OCI-LY7 (cell line): ENCODE measurements at regions not wholly inside any gene's neighbourhood (a gene's known extent, or its start where the extent isn't known, plus 50 kb on each side); places are given as distances from the start of the nearest gene placed in this dataset.
"Not testable (repeated sequence)": the region's sequence is repeated elsewhere in the genome, so short reads cannot be mapped to it uniquely, and the experiment has no call there.

Experiments used
- BruUV-seq: library from RNA; stranded (reverse); fragments of 400-500 nt; replicated peaks from 2 replicates; lab custom pipeline; 2021; lab: Mats Ljungman, UMichigan
- CTCF ChIA-PET: fragments of 300-600 bp; sonication (Branson Sonifier 250); formaldehyde crosslinking; loops from one replicate; lab custom pipeline; 2022; ENCODE audit warnings: antibody characterized with exemption; ENCODE audit not compliant: unreplicated experiment; lab: Charles Lee
- POLR2A ChIA-PET: fragments of 300-600 bp; sonication (Branson Sonifier 250); formaldehyde crosslinking; loops from one replicate; lab custom pipeline; 2022; ENCODE audit warnings: antibody characterized with exemption; lab: Charles Lee
- DNase-seq: peaks from one replicate; pipeline ENCODE4 v3.0.0-alpha.2; 2015; ENCODE audit warnings: low spot score
- H2AFZ ChIP-seq: fragments of 200-600 bp; sonication (generic), shearing (Covaris generic); 2 replicates; pipeline ENCODE4 v1.6.1; 2014; ENCODE audit warnings: mild to moderate bottlenecking, antibody characterized with exemption, low read length, moderate library complexity
- H3K27ac ChIP-seq: fragments of 200-600 bp; sonication (generic); 2 replicates; pipeline ENCODE4 v1.5.1; 2014; ENCODE audit warnings: mixed run types, low read depth, mild to moderate bottlenecking, moderate library complexity, low read length, inconsistent platforms; ENCODE audit not compliant: poor library complexity, severe bottlenecking
- H3K36me3 ChIP-seq: fragments of 200-600 bp; sonication (generic); 2 replicates; pipeline ENCODE4 v1.6.1; 2014; ENCODE audit warnings: mild to moderate bottlenecking, antibody characterized with exemption, low read length, moderate library complexity, mixed read lengths; ENCODE audit not compliant: insufficient read depth
- H3K4me1 ChIP-seq: fragments of 200-600 bp; sonication (generic); 2 replicates; pipeline ENCODE4 v1.5.1; 2014; ENCODE audit warnings: mild to moderate bottlenecking, low read length; ENCODE audit not compliant: insufficient read depth, poor library complexity, severe bottlenecking
- H3K4me2 ChIP-seq: fragments of 200-600 bp; sonication (generic); 2 replicates; pipeline ENCODE4 v1.6.1; 2014; ENCODE audit warnings: mild to moderate bottlenecking, low read length
- H3K4me3 ChIP-seq: fragments of 200-600 bp; sonication (generic); 2 replicates; pipeline ENCODE4 v1.5.1; 2014; ENCODE audit warnings: mild to moderate bottlenecking, low read depth, low read length; ENCODE audit not compliant: poor library complexity, severe bottlenecking
- H3K79me2 ChIP-seq: fragments of 200-600 bp; sonication (generic); 2 replicates; pipeline ENCODE4 v1.6.1; 2016; ENCODE audit warnings: low read depth, mild to moderate bottlenecking, low read length, moderate library complexity, mixed read lengths; ENCODE audit not compliant: insufficient read depth
- H3K9me2 ChIP-seq: fragments of 200-600 bp; sonication (generic); 2 replicates; pipeline ENCODE4 v1.6.1; 2016; ENCODE audit warnings: mild to moderate bottlenecking, low read length, mixed read lengths; ENCODE audit not compliant: insufficient read depth
- H3K9me3 ChIP-seq: fragments of 200-600 bp; sonication (generic); 2 replicates; pipeline ENCODE4 v1.6.1; 2014; ENCODE audit warnings: mild to moderate bottlenecking, mixed run types, low read length, mixed read lengths
- H4K20me1 ChIP-seq: fragments of 200-600 bp; sonication (generic); 2 replicates; pipeline ENCODE4 v1.6.1; 2014; ENCODE audit warnings: mild to moderate bottlenecking, antibody characterized with exemption, low read length, moderate library complexity, mixed read lengths; ENCODE audit not compliant: insufficient read depth
- CTCF ChIP-seq: fragments of 200-600 bp; sonication (generic); conservative IDR thresholded peaks from 2 replicates; pipeline ENCODE4 v1.5.1; 2014; ENCODE audit warnings: mild to moderate bottlenecking, antibody characterized with exemption, low read length, moderate library complexity, mixed read lengths
- EZH2phosphoT487 ChIP-seq: fragments of 200-600 bp; sonication (generic); IDR thresholded peaks from 2 replicates; pipeline ENCODE4 v1.6.1; 2018; ENCODE audit warnings: low read depth, borderline replicate concordance, mild to moderate bottlenecking, mixed run types, antibody characterized with exemption, low read length, moderate library complexity, mixed read lengths
- intact Hi-C: fragments of 100-400 bp; cut with micrococcal nuclease; formaldehyde crosslinking; loops from one replicate; pipeline ENCODE4 v1.10.0; 2022; ENCODE audit not compliant: unreplicated experiment

- no peak overlapping the region for H2AFZ ChIP-seq
- no peaks in the 10 kb centered on the region for H4K20me1 ChIP-seq
- TF ChIP-seq CTCF (no peak), EZH2phosphoT487 (no peak)
- H3K4me3 ChIP-seq = no peak overlapping the region
- no peak overlapping the region for H3K4me2 ChIP-seq
- ChIA-PET CTCF (no interaction called here), POLR2A (no interaction called here)
- no peak overlapping the region for H3K27ac ChIP-seq
- H3K9me2 ChIP-seq = no peaks in the 10 kb centered on the region
- intact Hi-C loops = no loop called here
- no peaks in the 10 kb centered on the region for H3K4me1 ChIP-seq
- no peak for DNase-seq
- H3K9me3 ChIP-seq = no peaks in the 10 kb centered on the region
- no TSS peak for BruUV-seq
- no peaks in the 10 kb centered on the region for H3K79me2 ChIP-seq
- no peaks in the 10 kb centered on the region for H3K36me3 ChIP-seq
Measured at GRCh38 chr2:123853161-123853560, 171.9 kb upstream of the CNTNAP5 start.

- H2AFZ ChIP-seq, POLR2A ChIA-PET, H3K4me1 ChIP-seq, H3K27ac ChIP-seq, H3K4me2 ChIP-seq, DNase-seq, H3K9me2 ChIP-seq, H3K9me3 ChIP-seq, H3K79me2 ChIP-seq, BruUV-seq, CTCF ChIA-PET, H3K36me3 ChIP-seq, H4K20me1 ChIP-seq, intact Hi-C loops, H3K4me3 ChIP-seq: not testable (repeated sequence)
Measured at GRCh38 chr2:123859031-123859430, 166.1 kb upstream of the CNTNAP5 start.

DNA sequence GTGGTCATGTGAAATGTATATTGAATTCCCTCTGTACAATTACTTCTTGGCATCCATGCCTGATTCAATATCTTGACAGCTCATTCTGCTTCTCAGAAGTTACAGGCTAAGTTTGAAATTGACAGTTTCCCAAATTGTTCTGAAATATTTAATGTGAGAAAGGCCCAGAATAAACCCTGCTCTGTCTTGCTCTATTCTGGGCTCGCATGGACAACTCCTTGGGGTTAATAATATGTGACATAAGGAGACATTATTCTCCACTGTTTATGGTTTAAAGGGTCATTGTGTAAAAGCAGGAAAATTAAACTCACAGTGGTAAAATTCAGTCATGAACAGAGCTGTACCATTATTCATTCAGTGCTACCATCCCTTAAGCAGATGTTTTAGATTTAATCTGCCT is 160.7 kb upstream of the CNTNAP5 start:
- BruUV-seq = no TSS peak

More for the DNA sequence above, 160.7 kb upstream of the CNTNAP5 start:
- Histone ChIP-seq H3K4me2 (no peak overlapping the region), H4K20me1 (no peaks in the 10 kb centered on the region), H3K79me2 (no peaks in the 10 kb centered on the region), H3K9me3 (no peaks in the 10 kb centered on the region), H3K9me2 (no peaks in the 10 kb centered on the region), H3K36me3 (no peaks in the 10 kb centered on the region), H3K27ac (no peak overlapping the region), H3K4me3 (no peak overlapping the region), H2AFZ (no peak overlapping the region), H3K4me1 (no peaks in the 10 kb centered on the region)
- POLR2A ChIA-PET = no interaction called here
- intact Hi-C loops = no loop called here
- no peak for DNase-seq
- no peak for TF ChIP-seq EZH2phosphoT487
- TF ChIP-seq CTCF = no peak
- CTCF ChIA-PET = no interaction called here
